ENCODE measurements at regions not wholly inside any gene's neighbourhood (a gene's known extent, or its start where the extent isn't known, plus 50 kb on each side); places are given as distances from the start of the nearest gene placed in this dataset.

GRCh38 chr12:84218406-84218805 lies 694.2 kb downstream of the SLC6A15 start:
- no peak for DNase-seq
- no peaks in the 10 kb centered on the region for H3K27me3 ChIP-seq
- WGBS, 4 donors, result 90 to 93% (median 93%) methylated on average over 1 of the region's 1 CpG
- H3K36me3 ChIP-seq (replicated peaks in 1 of 2), result no peaks in the 10 kb centered on the region
- TF ChIP-seq, protein P1, sequence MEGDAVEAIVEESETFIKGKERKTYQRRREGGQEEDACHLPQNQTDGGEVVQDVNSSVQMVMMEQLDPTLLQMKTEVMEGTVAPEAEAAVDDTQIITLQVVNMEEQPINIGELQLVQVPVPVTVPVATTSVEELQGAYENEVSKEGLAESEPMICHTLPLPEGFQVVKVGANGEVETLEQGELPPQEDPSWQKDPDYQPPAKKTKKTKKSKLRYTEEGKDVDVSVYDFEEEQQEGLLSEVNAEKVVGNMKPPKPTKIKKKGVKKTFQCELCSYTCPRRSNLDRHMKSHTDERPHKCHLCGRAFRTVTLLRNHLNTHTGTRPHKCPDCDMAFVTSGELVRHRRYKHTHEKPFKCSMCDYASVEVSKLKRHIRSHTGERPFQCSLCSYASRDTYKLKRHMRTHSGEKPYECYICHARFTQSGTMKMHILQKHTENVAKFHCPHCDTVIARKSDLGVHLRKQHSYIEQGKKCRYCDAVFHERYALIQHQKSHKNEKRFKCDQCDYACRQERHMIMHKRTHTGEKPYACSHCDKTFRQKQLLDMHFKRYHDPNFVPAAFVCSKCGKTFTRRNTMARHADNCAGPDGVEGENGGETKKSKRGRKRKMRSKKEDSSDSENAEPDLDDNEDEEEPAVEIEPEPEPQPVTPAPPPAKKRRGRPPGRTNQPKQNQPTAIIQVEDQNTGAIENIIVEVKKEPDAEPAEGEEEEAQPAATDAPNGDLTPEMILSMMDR (IDR thresholded peaks at IDR 0.05), result no peak
- no peak for TF ChIP-seq POLR2A (IDR thresholded peaks at IDR 0.05)
- intact Hi-C loops (cut with DNase I), result no loop called here
- no peaks in the 10 kb centered on the region for H3K9me3 ChIP-seq (replicated peaks in 1 of 3)
- no peak overlapping the region for H3K4me3 ChIP-seq
- no peak overlapping the region for H3K27ac ChIP-seq
- no peaks in the 10 kb centered on the region for H3K4me1 ChIP-seq (replicated peaks in 1 of 2)

GRCh38 chr12:84201976-84202375 lies 710.6 kb downstream of the SLC6A15 start:
- Histone ChIP-seq H3K27me3 (no peaks in the 10 kb centered on the region), H3K4me1 (replicated peaks in 1 of 2) (no peaks in the 10 kb centered on the region), H3K36me3 (replicated peaks in 1 of 2) (no peaks in the 10 kb centered on the region), H3K27ac (no peak overlapping the region), H3K4me3 (no peak overlapping the region), H3K9me3 (replicated peaks in 1 of 3) (no peaks in the 10 kb centered on the region)
- TF ChIP-seq, protein P1 (IDR thresholded peaks at IDR 0.05), result no peak
- TF ChIP-seq POLR2A (IDR thresholded peaks at IDR 0.05), result no peak
- WGBS, 4 donors, result 56 to 73% (median 62%) methylated on average over 2 of the region's 2 CpGs
- intact Hi-C loops (cut with DNase I), result no loop called here
- no peak for DNase-seq

DNA sequence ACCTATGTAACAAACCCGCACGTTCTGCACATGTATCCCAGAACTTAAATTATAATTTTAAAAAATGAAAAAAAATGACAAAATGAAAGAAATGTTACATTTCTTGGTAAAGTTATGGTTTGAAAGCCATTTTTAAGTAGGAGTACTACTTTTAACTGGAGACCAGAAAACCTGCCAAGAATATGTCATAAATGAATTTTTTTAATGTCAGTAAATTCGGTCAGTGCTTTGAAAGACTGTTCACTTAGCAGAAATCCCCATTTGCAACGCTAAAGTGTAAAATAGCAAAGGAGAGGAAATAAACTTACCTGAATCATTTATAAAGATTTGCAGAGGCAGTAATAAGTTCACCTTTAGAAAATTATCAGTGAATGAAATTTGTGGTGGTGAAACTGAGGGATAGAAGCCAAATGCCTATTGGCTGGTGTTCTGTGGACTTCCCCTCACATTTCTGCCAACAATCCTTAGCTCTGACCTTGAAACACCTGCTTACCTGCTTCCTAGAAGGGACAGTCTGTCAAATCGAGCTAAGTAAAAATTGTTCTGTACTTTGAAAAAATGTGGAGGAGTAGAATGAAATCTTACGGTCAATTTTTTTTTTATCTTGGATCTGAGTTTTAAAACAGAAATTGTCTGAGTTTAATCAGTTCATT lies 714.2 kb downstream of the SLC6A15 start:
- WGBS, 4 donors, result 62 to 72% (median 66%) methylated on average over 6 of the region's 6 CpGs
- Histone ChIP-seq H3K4me3 (no peak overlapping the region), H3K27me3 (no peaks in the 10 kb centered on the region), H3K9me3 (replicated peaks in 1 of 3) (no peaks in the 10 kb centered on the region), H3K27ac (no peak overlapping the region), H3K36me3 (replicated peaks in 1 of 2) (no peaks in the 10 kb centered on the region), H3K4me1 (replicated peaks in 1 of 2) (no peaks in the 10 kb centered on the region)
- intact Hi-C loops (cut with DNase I), result no loop called here
- no peak for DNase-seq
- TF ChIP-seq, protein P1 (IDR thresholded peaks at IDR 0.05), result no peak
- no peak for TF ChIP-seq POLR2A (IDR thresholded peaks at IDR 0.05)

DNA sequence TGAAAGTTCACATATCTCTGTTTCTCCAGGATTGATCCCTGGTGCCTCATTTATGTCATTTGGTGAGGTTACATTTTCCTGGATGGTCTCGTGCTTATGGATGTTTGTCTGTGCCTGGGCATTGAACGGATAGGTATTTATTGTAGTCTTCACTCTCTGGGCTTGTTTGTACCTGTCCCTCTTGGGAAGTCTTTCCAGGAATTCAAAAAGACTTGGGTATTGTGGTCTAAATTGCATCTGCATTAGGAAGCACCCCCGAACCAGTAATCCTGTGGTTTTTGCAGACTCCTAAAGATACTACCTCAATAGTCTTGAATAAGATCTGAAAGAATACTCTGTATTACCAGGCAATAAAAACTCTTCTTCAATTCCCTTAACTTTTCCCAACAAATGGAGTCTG lies 720.8 kb downstream of the SLC6A15 start:
- Histone ChIP-seq H3K36me3 (replicated peaks in 1 of 2) (no peaks in the 10 kb centered on the region), H3K4me1 (replicated peaks in 1 of 2) (no peaks in the 10 kb centered on the region), H3K9me3 (replicated peaks in 1 of 3) (no peaks in the 10 kb centered on the region), H3K27ac (no peak overlapping the region), H3K27me3 (no peaks in the 10 kb centered on the region), H3K4me3 (no peak overlapping the region)
- WGBS, 4 donors, result 37 to 65% (median 55%) methylated on average over 3 of the region's 3 CpGs
- intact Hi-C loops (cut with DNase I), result no loop called here
- no peak for DNase-seq
- TF ChIP-seq, protein P1 (IDR thresholded peaks at IDR 0.05), result no peak
- TF ChIP-seq POLR2A (IDR thresholded peaks at IDR 0.05), result no peak

Data from adrenal gland (tissue), 9 donors.